ENCODE measurements at regions not wholly inside any gene's neighbourhood (a gene's known extent, or its start where the extent isn't known, plus 50 kb on each side); places are given as distances from the start of the nearest gene placed in this dataset.

DNA sequence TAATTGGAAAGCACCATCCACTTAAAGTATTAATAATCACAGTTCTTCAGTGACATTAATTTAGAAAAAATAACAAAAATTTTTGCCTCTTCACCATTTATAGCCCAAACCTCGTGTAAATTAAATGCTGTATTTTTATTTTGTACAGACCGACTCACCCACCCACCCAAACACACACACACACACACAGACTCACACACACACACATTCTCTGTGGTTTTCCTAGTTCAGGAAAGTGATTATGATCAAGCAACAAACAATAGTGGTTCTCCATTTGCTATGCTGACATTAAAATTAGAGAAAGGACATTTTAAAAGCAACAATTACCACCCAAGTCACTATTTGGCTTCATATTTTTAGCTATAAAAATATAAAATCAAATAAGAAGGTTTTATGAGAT, 112.5 kb upstream of the FLRT2 start:
- no peak for DNase-seq (ENCODE audit: low read depth in 2 of 2)

DNA sequence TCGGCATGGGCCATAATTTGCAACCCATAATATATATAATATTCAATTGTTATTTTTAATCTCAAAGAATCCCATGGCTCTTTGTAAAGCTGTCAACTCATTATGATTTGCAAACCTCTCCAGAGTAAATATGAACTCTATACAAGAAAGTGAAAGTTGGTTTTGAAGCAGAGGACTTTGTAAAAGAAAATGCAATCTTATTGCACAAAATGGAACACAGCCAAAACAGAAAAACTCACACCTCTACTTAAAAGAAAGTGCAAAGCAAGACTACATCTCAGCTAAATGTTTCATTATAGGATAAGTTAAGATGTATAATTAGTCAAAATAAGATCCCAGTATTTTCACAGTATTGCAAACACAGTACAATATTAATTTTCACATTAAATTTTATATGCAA, 111.2 kb upstream of the FLRT2 start:
- DNase-seq (ENCODE audit: low read depth in 2 of 2), result no peak

DNA sequence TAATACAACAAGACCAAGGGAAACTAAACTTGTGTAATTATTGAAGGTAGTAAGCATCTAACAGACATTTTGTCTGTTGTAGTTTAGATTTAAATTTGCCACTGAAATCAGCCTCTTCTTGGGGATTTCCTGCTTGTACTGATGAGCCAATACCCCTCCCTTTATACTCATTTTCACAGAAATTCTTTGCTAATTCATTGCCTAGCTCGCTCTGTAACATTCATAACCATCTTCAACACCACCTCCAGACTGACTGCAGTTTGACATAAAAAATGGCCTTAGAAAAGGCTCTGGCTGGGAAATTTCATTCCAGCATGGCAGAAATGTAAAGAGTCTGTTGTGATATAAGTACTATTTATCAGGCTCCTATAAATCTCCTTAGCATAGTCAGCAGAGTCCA, 109.7 kb upstream of the FLRT2 start:
- DNase-seq (ENCODE audit: low read depth in 2 of 2), result no peak

DNA sequence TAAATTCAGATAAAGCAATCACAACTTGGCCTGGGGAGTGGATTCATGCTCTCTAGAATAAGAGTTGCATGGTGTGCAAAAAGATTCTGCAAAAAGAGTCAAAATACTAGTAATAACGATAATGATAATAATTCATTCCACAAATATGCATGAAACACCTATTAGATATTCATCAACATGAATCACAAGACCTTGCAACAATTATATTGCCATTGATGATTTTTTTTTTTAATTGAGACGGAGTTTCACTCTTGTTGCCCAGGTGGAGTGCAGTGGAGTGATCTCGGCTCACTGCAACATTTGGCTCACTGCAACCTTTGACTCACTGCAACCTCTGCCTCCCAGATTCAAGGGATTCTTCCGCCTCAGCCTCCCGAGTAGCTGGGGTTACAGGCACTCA, 109.2 kb upstream of the FLRT2 start:
- no peak for DNase-seq (ENCODE audit: low read depth in 2 of 2)

DNA sequence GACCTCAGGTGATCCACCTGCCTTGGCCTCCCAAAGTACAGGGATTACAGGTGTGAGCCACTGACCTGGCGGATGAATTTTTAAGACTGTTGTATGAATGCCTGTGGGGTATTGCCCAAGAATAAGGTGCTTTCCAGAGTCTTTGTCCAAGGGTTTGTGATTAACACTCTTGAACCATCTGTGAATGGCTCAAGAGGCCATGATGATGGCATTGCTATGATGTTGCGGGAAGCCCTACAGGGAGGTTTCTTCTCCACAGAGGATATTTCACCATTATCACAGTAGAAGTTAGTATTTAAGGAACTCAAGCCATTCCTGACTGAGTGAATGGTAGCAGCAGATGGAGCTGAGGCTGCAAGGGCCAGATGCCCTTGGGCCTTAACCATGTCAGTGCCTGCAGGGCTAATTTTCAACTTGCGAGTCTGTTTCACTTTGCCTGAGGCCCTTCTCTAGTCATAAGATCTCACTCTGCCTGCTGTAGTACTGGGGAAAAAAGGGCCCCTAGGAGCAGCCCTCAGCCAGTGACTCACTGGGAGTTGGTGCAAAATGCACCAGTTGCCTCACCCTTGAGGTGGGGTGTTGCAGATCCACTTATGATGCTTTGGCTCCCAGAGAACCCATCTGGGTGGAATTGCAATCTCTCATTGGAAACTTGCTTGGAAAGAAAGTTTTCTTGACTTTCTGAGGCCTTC, 108.6 kb upstream of the FLRT2 start:
- DNase-seq (ENCODE audit: low read depth in 2 of 2), result no peak

DNA sequence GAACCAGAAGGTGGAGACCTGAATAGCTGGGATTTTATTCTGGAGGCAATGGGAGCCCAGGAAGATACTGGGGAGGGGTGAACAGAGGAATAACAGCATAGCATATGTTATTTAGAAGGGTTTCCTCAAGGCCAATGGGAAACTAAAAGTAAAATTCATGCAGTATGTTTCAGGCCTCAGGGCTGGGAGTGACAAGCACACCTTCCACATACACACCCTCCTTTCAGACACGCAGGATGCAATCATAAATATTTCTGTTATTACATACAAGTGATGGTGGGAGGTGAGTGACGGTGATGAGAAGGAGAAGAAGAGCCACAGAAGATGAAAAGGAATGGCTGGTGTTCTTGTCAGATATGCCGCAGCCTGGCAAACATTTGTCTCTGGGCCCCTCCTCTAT, 106.1 kb upstream of the FLRT2 start:
- DNase-seq (ENCODE audit: low read depth in 2 of 2), result no peak

DNA sequence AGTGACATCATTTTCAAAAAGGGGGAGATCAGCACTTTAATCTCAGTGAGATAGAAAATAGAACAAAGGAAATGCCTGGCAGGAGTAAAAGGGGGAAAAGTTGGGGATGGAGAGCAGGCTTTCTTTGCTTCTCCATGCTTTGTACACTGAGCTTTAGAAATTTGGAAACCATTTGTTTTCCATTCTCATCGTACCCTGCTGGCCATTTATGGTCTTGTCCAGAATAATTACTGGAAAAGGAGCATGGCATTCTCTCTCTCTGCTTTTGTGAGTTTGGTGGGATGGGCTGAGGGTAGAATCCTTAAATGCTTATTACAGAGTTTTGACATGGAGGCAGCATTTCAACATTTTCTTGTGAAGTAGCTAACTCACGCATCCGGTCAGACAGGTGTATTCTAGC, 104.4 kb upstream of the FLRT2 start:
- DNase-seq (ENCODE audit: low read depth in 2 of 2), result no peak

DNA sequence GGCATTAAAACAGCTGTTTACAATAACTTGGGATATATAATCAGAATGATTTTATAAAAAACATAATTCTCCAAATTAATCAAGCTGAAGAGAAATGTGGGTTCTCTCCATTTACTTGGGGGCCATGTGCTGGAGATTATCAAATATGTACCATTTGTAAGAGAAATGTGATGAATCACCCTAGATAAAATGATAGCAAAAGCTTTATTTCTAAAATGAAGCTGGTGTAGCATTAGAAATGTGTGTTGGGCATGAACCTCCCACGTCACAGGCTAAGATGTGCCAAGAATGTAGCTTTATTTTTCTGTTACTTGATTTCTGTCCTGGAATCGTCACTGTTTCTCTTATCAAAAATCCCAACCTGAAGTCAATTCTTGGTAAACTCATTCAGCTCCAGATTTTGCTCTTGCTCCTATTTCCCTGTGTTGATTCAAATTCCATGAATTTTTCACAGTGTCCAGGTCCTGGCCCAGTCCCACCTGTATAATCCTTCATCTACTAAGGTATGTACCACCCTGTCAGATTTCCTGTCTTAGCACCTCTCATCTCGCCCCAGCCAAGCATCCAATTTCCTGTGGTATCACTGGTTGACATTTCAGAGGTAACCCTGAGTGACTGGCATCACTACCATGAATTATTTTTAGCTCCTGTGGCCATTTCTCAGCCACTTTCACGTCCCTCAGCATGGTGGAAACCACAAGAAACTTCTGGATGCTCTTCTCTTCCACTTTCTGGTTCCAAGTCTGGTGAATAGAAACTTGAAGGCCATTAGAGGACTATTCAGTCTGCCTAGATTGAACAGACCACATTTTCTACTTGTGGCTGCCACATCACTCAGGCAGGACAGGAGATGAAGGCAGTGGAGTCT, 103.6 kb upstream of the FLRT2 start:
- no peak for DNase-seq (ENCODE audit: low read depth in 2 of 2)

DNA sequence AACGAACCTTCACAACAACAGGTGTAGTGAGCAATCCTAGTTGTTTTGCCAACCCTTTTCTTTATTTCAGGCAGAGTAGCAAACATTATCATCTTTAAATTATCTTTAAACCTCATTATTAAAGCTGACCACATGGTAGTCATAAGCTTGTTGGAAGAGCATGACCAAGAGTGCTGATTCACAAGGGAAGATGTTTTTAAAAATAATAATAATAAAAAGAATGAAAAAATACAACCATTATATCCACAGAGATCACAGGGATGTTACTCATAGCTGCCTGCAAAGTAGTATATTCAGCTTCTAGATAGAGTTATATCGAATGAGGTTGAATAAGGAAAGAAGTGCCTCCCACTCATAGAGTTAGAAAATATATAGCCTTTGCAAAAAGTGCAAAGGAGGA, 101.0 kb upstream of the FLRT2 start:
- DNase-seq (ENCODE audit: low read depth in 2 of 2), result no peak

DNA sequence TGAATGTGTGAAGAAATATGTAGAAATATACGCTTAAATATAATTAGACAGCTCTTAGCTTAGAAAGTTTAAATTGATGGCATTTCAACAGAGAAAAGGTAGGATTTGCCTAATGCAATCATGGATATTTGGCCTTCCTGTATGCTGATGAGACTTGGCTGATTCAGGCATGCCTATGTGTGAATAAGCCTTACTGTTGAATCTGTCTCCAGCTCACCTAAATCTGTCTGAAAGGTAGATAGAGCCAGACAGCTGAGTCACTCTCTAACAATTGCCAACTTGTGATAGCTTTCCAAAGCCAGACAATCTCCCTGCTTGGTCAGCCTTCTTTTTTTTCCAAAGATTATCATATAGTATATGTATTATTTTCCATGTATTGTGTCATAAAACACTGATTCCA, 92.8 kb upstream of the FLRT2 start:
- DNase-seq (ENCODE audit: low read depth in 2 of 2), result no peak

DNA sequence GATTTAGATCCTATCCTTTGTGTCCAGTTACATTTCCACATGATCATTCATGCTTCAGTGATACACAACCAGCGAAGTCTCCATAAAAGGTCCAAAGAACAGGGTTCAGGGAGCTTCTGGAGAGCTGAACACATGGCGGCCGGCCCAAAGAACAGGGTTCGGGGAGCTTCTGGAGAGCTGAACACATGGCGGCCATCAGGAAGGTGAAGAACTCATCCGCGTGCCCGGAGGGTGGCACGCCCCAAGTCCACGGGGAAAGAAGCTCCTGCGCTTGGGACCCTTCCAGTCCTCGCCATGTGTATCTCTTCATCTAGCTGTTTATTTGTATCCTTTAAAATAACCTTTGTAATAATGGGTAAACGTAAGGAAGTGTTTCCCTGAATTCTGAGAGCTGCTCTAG, 91.9 kb upstream of the FLRT2 start:
- DNase-seq (ENCODE audit: low read depth in 2 of 2), result no peak

DNA sequence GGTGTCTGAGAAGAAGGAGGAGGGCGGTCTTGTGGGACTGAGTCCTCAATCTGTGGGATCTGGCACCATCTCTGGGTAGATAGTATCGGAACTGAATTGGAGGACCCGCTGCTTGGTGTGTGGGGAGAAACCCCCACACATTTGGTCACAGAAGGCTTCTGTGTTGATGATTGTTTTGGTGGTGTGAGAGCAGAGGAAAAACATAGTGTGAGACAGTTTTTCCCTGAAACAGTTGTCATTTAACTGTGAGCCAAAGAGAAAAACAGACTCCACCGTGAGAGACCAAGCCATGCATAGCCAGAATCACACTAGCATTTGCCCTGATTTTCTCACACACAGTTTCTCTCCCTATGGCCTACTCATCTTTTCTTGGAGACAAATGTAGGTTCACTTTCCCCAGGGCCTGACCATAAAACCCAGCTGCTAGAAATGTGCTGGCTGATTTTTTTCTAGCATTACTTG, 91.4 kb upstream of the FLRT2 start:
- DNase-seq (ENCODE audit: low read depth in 2 of 2), result no peak

DNA sequence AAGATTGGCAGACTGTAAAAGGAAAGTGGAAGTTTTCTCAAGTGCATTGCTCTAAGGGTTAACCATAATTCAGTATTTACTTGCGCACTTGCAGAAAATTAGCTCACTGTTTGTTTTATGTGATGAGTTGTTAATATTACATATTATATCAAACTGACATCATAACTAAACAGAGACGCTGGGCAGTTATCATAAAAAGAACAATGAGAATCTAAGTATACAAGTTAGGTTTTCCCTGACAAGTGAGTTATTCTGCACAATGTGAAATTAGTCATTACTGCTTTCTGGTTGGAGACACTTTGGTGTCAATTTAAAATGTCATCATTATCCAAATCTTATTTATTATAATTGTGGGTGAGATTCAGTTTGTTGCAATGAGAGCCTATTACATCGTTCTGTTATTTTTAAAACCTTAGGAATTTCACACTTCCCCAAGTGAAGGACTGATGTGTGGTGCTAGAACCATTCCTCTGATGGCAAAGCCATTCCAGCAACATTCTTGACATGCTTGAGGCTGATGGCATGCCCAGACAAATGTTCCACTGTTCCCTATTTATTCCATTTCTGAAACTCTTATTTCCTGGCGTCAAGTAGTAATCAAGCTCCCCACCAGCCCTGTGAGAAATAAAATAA, 90.1 kb upstream of the FLRT2 start:
- no peak for DNase-seq (ENCODE audit: low read depth in 2 of 2)

DNA sequence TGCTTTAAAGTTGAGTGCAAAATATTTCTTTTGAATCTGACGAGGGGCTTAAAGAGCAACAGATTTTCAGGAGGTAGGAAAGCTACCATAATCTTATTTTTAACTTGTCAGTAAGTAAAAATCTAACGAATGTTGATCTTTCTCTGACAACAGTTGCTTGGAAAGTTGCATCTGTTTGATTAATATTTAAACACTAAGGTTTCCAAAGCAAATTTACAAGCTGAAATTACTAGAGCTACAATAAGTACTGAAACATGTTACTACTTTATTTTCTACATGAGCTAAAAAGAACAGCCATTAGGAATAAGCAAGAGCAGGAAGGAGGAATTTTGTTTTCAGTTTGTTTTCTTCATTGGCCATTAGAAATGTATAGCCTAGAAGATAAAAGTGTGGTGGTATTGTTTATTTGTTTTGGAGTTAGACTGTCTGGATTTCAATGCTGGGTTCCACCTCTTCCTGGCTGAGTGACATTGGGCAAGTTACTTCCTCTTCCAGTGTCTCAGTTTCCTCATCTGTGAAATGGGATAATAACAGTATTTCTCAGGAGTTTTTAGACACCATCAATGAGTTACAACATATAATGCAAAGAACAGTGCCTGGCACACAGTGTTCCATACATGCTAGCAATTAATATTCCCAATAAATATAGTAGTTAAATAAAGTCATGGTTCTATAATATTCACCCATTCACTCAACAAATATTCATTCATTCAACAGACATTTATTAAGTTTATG, 87.9 kb upstream of the FLRT2 start:
- DNase-seq (ENCODE audit: low read depth in 2 of 2), result no peak

DNA sequence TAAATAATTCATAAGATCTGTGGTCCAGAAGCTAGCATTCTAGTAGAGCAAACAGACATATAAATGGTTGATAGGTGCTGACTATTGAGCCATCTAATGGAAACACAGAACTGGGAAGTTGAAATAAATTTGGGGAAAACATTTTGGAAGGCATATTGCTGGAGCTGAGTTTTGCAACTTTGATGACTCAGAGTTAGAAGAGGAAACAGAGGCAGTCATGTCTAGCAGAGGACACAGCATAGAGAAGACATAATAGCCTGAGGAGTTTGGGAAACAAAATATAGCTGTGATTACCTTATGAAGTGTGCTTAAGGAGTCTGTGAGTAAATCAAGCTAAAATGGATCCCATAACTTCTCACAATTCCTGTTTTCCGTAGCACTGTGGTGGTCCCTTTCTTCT, 86.9 kb upstream of the FLRT2 start:
- no peak for DNase-seq (ENCODE audit: low read depth in 2 of 2)

DNA sequence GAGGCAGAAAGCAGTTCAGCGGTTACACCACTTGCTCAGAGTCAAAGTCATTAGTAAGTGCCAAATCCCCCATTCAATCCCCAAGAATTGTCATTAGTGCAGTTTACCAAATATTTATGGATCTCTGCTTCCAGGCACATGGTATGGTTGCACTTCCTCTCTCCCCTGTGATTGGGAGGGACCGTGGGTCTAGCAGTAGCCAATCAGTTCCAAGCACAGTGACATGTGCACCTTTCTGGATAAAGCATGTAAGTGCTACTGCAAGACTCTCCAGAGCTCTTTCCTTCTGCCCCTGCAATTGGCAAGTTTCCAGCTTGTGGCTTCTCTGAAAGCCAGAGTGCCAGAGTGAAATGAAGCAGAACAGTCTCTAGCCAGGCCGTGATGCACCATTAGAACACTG, 85.3 kb upstream of the FLRT2 start:
- no peak for DNase-seq (ENCODE audit: low read depth in 2 of 2)

DNA sequence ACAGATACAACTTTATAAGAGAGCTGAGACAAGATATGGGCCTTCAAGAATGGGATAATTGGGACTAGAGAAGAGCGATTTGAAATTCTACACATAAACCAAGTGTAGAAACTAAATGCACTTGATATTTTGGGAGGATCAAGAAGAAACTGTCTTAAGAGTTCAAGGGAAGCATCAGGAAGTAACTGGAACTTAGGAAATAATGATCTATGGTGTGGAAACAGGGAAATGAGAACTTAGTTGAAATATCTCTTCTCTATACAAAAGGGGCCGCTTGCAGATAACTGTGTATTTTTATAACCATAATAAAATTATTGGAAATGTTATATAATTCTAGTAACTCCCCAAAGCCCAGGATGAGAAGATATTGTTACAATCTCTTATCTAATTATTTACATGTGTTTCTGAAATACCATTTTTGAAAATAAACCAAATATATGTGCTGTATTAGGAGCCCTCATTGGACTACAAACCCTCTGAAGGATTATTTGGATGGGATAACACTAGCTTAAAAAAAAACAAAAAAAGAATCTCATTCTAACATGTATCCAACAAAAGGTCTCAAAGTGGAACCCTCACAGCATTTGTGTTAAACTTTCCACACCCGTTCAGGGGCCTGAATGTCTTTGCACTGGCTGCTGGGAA, 84.7 kb upstream of the FLRT2 start:
- DNase-seq (ENCODE audit: low read depth in 2 of 2), result no peak

DNA sequence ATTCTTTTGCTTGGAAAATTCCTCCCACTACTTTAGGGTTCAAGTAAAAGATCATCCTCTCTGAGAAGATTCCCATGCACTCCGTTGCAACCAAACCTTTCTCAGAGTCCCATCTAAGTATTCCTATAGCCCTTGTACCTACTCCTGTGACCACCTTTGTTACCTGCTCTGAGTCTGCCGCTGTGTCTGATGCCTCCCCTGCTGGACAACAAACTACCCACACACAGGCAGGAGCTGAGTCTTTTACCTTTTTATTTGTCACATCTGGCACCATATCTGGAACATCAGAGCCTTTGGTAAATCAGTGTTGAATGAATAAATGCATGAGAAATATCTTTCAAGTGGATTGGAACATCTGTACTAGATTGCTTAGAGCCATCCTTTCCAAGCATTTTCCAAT, 82.1 kb upstream of the FLRT2 start:
- no peak for DNase-seq (ENCODE audit: low read depth in 2 of 2)

DNA sequence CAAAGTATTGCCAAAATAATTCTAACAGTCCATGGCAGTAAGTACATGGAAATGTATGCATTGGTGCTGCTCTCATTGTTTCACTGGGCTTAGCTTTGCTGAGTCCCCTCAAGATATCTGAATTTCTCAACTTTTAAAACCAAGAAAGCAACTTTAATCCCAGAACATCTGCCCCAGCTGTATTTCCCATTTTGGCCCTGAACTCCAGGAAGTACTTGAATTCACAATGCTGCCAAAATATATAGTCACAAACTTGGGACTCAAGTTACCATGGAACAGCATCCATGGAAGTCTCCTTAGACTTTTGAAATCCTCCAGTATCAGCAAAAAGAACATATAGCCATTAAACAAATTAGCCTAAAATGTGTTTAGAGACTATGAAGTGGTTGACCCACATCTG, 78.5 kb upstream of the FLRT2 start:
- DNase-seq (ENCODE audit: low read depth in 2 of 2), result no peak

DNA sequence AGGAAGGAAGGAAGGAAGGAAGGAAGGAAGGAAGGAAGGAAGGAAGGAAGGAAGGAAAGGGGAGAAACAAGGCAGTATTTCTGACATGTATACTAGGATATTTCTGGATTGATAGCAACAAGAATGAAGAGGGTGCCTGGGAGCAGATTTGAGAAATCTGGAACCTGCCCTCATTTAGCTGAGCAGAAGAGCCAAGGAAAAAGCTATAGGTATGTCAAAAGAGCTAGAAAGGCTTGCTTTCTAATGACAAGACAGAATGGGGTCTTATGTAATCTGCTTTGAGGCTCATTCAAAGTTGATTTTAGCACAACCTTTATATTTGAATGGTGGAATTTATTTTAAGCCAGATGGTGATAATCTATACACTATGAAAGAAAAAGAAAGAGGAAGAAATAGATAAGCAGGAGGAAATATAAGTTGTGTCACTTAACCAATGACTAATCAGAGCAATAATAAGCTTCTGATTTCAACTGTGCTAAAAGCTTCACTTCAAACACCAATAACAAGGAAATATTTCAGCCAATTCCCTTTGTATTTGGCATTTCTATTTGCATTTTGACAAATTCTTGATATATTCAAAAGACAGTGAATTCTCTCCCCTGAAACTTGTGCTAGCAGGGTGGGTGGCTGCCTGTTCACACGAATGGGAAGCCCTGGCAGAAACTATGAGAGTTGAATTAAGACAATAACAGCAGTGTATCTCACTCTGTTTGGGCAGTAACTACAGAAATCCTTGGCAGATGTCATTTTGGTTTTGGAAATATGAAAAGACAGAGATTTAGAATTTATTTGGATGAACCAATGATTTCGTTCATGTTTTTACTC, 76.3 kb upstream of the FLRT2 start:
- DNase-seq (ENCODE audit: low read depth in 2 of 2), result no peak

Measured in stimulated activated CD4-positive, alpha-beta T cell treated with anti-CD3 and anti-CD28 coated beads, Interleukin-1b, Interleukin-23, amount 100 ng/mL, for 4 hours (primary cell).